Memory B cell (primary cell): ENCODE measurements at regions not wholly inside any gene's neighbourhood (a gene's known extent, or its start where the extent isn't known, plus 50 kb on each side); places are given as distances from the start of the nearest gene placed in this dataset.
A peak's percentile ranks its signal among the peaks of the same experiment; 100 is the strongest.

Experiments
- ATAC-seq: fragments of 150-1000 bp; cut with Tn5 transposase; 2 replicates; pipeline ENCODE4 v1.10.0; 2021; ENCODE audit warnings: low read depth, mild to moderate bottlenecking, moderate library complexity
- DNase-seq, 2 donors: peaks; one replicate each; pipeline ENCODE4 v3.0.0; 2022; ENCODE audit warnings: low spot score in 2 of 2
- H3K27ac Mint-ChIP-seq: one replicate; pipeline ENCODE4 v1.8.0; 2022; ENCODE audit warnings: mild to moderate bottlenecking, moderate library complexity, mixed read lengths
- H3K27me3 Mint-ChIP-seq: one replicate; pipeline ENCODE4 v1.8.0; 2022; ENCODE audit warnings: mixed read lengths
- H3K36me3 Mint-ChIP-seq: one replicate; pipeline ENCODE4 v1.8.0; 2022; ENCODE audit warnings: mild to moderate bottlenecking, mixed read lengths
- H3K4me1 Mint-ChIP-seq: one replicate; pipeline ENCODE4 v1.8.0; 2022; ENCODE audit warnings: mixed read lengths
- H3K4me3 Mint-ChIP-seq: one replicate; pipeline ENCODE4 v1.8.0; 2022; ENCODE audit warnings: mild to moderate bottlenecking, moderate library complexity, mixed read lengths
- H3K9me3 Mint-ChIP-seq: one replicate; pipeline ENCODE4 v1.8.0; 2022; ENCODE audit warnings: mixed read lengths

DNA sequence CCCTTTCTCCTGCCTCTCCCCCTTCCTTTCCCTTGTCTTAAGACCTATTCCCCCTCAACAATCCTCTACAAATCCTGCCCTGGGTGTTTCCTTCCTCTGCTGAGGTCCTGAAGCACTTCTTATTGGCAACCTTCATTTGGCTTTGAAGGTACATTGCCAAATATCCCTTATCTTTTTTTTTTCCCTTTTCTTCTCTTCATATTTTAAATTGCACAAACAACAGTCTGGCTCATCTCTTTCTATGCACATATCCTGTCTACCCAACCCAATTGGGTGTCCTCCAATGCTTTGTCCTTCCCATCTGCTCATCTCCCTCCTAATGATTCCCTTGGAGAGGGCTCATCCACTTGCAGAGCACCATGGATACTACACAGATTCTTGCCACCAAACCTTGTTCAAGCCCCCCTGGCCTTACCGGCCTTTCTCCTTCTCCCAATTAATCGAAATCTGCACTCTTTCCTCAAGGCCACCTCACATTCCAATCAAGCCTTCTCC, 537.9 kb upstream of the JARID2 start:
- ATAC-seq (no peak), DNase-seq (no peak)
- H3K36me3 Mint-ChIP-seq, result peaks cover 9% of the 10 kb centered on the region
- no peaks in the 10 kb centered on the region for H3K27me3 Mint-ChIP-seq
- peak overlapping the region; percentile 2 for H3K27ac Mint-ChIP-seq
- H3K9me3 Mint-ChIP-seq, result peaks cover 8% of the 10 kb centered on the region
- no peak overlapping the region for H3K4me3 Mint-ChIP-seq
- peaks cover 14% of the 10 kb centered on the region for H3K4me1 Mint-ChIP-seq

DNA sequence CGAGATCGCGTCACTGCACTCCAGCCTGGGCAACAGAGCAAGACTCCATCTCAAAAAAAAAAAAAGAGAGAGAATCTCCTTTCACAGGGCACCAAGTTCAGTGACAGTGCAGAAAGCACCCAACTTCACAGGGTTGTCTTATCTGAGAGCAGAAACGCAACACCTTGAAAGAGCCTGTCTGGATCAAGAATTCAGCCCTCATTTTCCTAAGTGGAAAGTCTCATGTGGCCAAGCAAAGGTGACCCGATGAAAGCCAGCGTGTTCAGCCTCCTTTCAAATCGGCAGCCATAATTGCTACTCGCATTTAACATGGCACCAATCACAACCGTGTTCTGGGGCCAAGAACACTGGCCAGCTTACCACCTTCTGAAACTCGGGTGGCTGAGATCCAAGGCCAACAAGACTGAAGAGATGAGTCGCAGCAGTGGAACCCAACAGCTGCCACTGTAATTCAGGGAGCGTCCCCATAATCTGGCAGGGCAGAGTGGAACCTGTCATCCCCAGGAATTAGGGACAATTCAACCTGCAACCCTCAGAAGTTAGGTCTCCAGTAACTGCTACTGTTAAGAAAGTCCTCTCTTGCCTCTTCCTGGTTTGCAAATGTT, 536.7 kb upstream of the JARID2 start:
- ATAC-seq, result no peak
- Mint-ChIP-seq H3K4me3 (no peak overlapping the region), H3K27ac (no peak overlapping the region), H3K4me1 (peaks cover 14% of the 10 kb centered on the region), H3K27me3 (no peaks in the 10 kb centered on the region), H3K9me3 (peaks cover 8% of the 10 kb centered on the region), H3K36me3 (peaks cover 9% of the 10 kb centered on the region)
- no peak for DNase-seq

GRCh38 chr6:14709900-14710299, 536.0 kb upstream of the JARID2 start:
- H3K9me3 Mint-ChIP-seq, result peaks cover 9% of the 10 kb centered on the region
- ATAC-seq (no peak), DNase-seq (no peak)
- H3K4me3 Mint-ChIP-seq, result no peak overlapping the region
- no peak overlapping the region for H3K27ac Mint-ChIP-seq
- H3K4me1 Mint-ChIP-seq, result peaks cover 18% of the 10 kb centered on the region
- H3K36me3 Mint-ChIP-seq, result peaks cover 11% of the 10 kb centered on the region
- no peaks in the 10 kb centered on the region for H3K27me3 Mint-ChIP-seq

DNA sequence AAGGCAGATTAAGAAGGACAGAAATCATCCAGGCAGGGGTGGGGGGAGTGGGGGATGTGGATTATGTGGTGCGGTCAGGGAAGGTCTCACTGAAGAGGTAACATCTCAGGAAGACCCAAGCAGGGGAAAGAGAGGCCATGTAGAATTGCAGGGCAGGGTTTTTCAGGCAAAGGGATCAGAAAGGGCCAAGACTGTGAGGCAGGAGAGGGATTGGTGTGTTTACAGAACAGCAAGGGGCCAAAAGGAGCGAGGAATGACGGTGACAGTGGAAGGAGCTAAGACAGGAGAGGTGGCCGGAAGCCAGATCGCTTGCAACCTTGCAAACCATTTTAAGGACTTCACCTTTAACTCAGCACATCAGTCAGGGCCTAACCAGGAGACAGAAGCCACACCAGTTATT, 535.4 kb upstream of the JARID2 start:
- no peaks in the 10 kb centered on the region for H3K27me3 Mint-ChIP-seq
- peaks cover 20% of the 10 kb centered on the region for H3K4me1 Mint-ChIP-seq
- peaks cover 9% of the 10 kb centered on the region for H3K9me3 Mint-ChIP-seq
- no peak for ATAC-seq
- H3K36me3 Mint-ChIP-seq, result peaks cover 11% of the 10 kb centered on the region
- DNase-seq, result no peak
- H3K4me3 Mint-ChIP-seq, result no peak overlapping the region
- H3K27ac Mint-ChIP-seq, result no peak overlapping the region

DNA sequence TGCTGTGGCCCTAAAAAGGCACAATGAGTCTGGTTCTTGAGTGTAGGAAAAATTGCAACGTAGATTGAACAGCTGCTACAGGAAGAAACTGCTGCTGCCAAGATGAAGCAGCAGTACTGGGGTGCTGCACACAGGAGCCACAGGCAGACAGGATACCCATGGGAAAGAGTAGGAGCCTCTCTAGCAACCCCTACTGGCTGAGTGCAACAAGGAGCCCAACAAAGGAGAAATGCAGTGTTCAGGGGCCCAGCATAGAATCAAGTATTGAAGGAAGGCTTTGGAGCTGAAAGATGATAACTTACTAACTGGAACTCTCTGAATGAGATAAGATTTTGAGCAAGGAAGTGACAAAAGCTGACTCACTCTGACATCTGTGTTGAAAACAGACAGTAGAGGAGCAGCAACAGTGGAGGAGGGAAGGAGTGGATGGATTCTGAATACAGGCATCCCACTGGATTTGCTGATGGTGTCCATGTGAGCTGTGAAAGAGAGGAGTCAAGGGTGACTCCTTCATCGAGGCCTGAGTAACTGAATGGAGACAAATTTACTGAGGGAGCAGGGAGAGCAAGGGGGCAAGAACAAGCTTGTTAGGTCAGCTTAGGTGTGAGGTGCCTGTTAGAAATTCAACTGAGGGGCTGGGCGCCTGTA, 534.7 kb upstream of the JARID2 start:
- no peak overlapping the region for H3K4me3 Mint-ChIP-seq
- DNase-seq, result no peak
- peak overlapping the region; percentile 7 for H3K27ac Mint-ChIP-seq
- H3K9me3 Mint-ChIP-seq, result peaks cover 9% of the 10 kb centered on the region
- no peaks in the 10 kb centered on the region for H3K27me3 Mint-ChIP-seq
- peaks cover 11% of the 10 kb centered on the region for H3K36me3 Mint-ChIP-seq
- peaks cover 25% of the 10 kb centered on the region for H3K4me1 Mint-ChIP-seq
- ATAC-seq, result peak; percentile 45

DNA sequence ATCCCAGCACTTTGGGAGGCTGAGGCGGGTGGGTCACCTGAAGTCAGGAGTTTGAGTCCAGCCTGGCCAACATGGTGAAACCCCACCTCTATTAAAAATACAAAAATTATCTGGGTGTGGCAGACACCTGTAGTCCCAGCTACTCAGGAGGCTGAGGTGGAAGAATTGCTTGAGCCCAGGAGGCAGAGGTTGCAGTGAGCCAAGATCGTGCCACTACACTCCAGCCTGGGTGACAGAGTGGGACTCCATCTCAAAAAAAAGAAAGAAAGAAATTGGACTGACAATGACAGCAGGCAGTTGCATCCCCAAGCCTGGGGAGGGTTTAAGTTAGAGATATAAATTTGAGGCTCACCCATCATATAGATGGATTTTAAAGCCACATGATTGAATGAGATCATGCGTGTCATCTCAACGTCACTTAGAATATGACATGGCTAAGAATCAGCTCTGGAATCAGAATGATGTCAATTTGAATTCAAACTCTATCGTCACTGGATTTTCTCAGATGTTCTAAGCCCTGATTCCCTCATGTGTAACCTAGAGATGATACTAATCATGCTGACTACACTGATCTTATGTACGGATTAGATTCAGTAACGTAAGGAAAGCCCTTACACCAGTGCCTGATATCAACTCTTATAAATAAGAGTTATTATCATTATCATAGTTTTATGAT, 534.0 kb upstream of the JARID2 start:
- Mint-ChIP-seq H3K27me3 (no peaks in the 10 kb centered on the region), H3K4me1 (peaks cover 30% of the 10 kb centered on the region), H3K27ac (peak overlapping the region; percentile 7), H3K4me3 (no peak overlapping the region), H3K36me3 (peaks cover 10% of the 10 kb centered on the region), H3K9me3 (peaks cover 9% of the 10 kb centered on the region)
- no peak for DNase-seq
- no peak for ATAC-seq

DNA sequence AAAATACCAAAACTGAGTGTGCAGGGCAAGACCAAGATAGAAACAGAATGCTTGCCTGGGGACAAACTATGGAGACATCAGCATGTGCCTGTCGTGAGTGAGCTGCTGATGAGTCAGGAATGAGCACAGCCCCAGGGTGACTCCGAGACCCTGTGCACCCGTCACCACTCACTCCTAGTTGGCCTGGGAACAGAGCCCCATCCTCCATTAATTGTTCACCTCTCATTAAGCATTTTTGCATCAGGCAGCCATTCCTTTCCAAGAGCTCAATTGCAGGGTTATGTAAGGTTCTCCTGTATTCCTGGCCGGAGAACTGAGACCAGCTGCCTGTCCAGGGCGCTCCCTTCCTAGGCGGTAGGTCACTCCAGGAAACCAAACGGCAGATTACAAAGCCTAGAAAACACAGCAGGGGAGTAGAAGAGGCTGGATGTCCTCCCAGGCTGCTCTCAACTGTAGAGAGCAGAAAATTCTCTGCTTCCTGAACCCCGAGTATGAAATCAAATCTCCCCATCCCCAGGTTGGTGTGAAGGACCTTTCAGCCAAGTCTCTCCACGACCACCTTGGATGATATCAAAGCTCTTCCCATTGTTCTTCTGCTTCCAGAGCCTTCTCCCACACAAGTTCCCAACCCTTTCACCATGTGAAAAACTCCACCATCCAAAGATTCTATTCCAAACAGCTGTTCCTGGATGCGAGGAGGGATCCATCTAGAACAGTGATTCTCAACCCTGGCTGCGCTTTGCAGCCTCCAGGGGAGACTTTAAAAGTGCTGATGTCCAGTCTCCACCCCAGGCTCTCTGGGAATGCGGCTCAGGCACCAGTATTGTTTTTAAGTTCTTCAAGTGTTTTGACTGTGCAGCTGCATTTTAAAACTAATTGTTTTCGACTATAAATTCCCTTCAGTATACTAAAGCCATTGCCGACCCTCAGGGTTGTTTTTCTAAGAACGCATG, 532.6 kb upstream of the JARID2 start:
- H3K36me3 Mint-ChIP-seq, result peaks cover 10% of the 10 kb centered on the region
- no peak for DNase-seq
- no peaks in the 10 kb centered on the region for H3K27me3 Mint-ChIP-seq
- ATAC-seq, result no peak
- peaks cover 9% of the 10 kb centered on the region for H3K9me3 Mint-ChIP-seq
- H3K4me3 Mint-ChIP-seq, result no peak overlapping the region
- H3K4me1 Mint-ChIP-seq, result peaks cover 33% of the 10 kb centered on the region
- peak overlapping the region; percentile 7 for H3K27ac Mint-ChIP-seq

DNA sequence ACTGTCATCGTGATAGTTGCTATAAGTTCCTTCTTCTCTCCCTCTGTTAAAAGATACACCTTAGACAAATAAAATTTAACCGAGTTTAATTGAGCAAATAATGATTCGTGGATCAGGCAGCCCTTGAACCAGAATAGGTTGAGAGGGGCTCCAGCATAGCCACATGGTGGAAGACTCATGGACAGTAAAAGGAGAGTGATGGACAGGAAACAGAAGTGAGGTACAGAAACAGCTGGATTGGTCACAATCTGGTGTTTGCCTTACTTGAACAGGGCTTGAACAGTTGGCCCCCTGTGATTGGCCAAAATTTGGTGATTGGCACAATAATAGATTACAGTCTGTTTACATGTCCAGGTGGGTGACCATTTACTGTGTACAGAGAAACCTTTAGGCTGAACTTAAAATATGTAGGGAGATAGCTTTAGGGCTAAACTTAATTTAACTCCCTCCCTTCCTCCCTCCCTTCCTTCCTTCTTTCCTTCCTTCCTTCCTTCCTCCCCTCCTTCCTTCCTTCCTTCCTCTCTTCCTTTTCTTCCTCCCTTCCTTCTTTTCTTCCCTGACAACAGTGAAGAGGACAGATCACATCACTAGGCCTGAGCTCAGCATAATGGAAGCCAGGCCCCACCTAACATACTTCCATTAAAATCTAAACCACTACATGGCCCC, 531.8 kb upstream of the JARID2 start:
- Mint-ChIP-seq H3K9me3 (peaks cover 9% of the 10 kb centered on the region), H3K36me3 (peaks cover 10% of the 10 kb centered on the region), H3K4me3 (no peak overlapping the region)

GRCh38 chr6:14715076-14715475, 530.8 kb upstream of the JARID2 start:
- DNase-seq, result no peak
- ATAC-seq, result no peak
- Mint-ChIP-seq H3K36me3 (peaks cover 10% of the 10 kb centered on the region), H3K4me3 (no peak overlapping the region), H3K4me1 (peaks cover 41% of the 10 kb centered on the region), H3K9me3 (peaks cover 9% of the 10 kb centered on the region), H3K27me3 (no peaks in the 10 kb centered on the region), H3K27ac (peak overlapping the region; percentile 51)

More for the DNA sequence above, 531.8 kb upstream of the JARID2 start:
- Mint-ChIP-seq H3K4me1 (peaks cover 34% of the 10 kb centered on the region), H3K27me3 (no peaks in the 10 kb centered on the region), H3K27ac (peak overlapping the region; percentile 7)
- ATAC-seq (no peak), DNase-seq (no peak)

DNA sequence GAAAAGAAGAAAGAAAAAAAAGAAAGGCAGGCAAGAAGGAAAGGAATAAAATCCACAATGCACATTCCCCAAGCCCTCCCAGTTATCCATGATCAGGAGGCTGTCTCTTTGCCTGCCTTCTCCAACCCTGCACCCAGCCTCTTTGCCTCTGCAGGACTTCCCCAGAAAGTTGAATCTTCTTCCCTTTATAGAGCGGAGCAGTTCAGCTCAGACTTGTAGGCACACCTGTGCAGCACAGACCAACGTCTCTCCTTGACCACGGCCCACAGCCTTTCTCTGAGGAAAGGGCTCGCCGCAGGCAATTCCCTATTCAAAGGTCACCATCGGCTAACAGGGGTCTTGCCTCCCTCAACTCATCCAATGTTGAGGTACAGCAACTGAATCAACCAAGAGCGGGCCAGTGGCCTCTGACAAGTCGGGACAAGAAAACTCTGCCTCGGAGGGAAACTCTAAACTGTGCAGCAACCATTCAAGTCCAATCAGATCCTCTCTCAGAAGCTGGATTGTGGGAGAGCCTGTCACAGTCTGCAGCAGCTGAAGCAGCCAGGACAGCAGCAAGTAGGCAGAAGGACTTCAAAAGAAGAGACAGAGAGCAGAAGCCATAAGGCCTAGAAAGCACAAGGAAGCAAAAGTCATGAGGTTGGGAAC, 529.2 kb upstream of the JARID2 start:
- Mint-ChIP-seq H3K27me3 (no peaks in the 10 kb centered on the region), H3K4me3 (no peak overlapping the region), H3K4me1 (peaks cover 42% of the 10 kb centered on the region), H3K9me3 (peaks cover 1% of the 10 kb centered on the region), H3K27ac (no peak overlapping the region), H3K36me3 (peaks cover 2% of the 10 kb centered on the region)
- ATAC-seq (no peak), DNase-seq (no peak)

- ATAC-seq (peak; percentile 75), DNase-seq (no peak)
- peak overlapping the region; percentile 59 for H3K27ac Mint-ChIP-seq
- peaks cover 44% of the 10 kb centered on the region for H3K4me1 Mint-ChIP-seq
- H3K9me3 Mint-ChIP-seq, result peaks cover 1% of the 10 kb centered on the region
- peak overlapping the region; percentile 9 for H3K4me3 Mint-ChIP-seq
- no peaks in the 10 kb centered on the region for H3K27me3 Mint-ChIP-seq
- H3K36me3 Mint-ChIP-seq, result peaks cover 2% of the 10 kb centered on the region
Observed at GRCh38 chr6:14717307-14717706, 528.6 kb upstream of the JARID2 start.

- DNase-seq (no peak), ATAC-seq (no peak)
- peak overlapping the region; percentile 83 for H3K4me3 Mint-ChIP-seq
- no peaks in the 10 kb centered on the region for H3K27me3 Mint-ChIP-seq
- H3K27ac Mint-ChIP-seq, result peak overlapping the region; percentile 89
- H3K9me3 Mint-ChIP-seq, result peaks cover 4% of the 10 kb centered on the region
- H3K36me3 Mint-ChIP-seq, result peaks cover 4% of the 10 kb centered on the region
- H3K4me1 Mint-ChIP-seq, result peaks cover 55% of the 10 kb centered on the region
Observed at GRCh38 chr6:14718861-14719260, 527.0 kb upstream of the JARID2 start.

- H3K27ac Mint-ChIP-seq, result peak overlapping the region; percentile 89
- H3K4me3 Mint-ChIP-seq, result peak overlapping the region; percentile 83
- H3K36me3 Mint-ChIP-seq, result peaks cover 4% of the 10 kb centered on the region
- peaks cover 4% of the 10 kb centered on the region for H3K9me3 Mint-ChIP-seq
- DNase-seq (no peak), ATAC-seq (no peak)
- H3K27me3 Mint-ChIP-seq, result no peaks in the 10 kb centered on the region
- H3K4me1 Mint-ChIP-seq, result peaks cover 54% of the 10 kb centered on the region
Observed at GRCh38 chr6:14719270-14719669, 526.6 kb upstream of the JARID2 start.
